Activated CD4-positive, alpha-beta T cell treated with anti-CD3 and anti-CD28 coated beads for 48 hours (primary cell): ENCODE measurements at regions not wholly inside any gene's neighbourhood (a gene's known extent, or its start where the extent isn't known, plus 50 kb on each side); places are given as distances from the start of the nearest gene placed in this dataset.
A peak's percentile ranks its signal among the peaks of the same experiment; 100 is the strongest.

Experiments
- DNase-seq: peaks from one replicate; pipeline ENCODE4 v3.0.0-alpha.2; 2020

DNA sequence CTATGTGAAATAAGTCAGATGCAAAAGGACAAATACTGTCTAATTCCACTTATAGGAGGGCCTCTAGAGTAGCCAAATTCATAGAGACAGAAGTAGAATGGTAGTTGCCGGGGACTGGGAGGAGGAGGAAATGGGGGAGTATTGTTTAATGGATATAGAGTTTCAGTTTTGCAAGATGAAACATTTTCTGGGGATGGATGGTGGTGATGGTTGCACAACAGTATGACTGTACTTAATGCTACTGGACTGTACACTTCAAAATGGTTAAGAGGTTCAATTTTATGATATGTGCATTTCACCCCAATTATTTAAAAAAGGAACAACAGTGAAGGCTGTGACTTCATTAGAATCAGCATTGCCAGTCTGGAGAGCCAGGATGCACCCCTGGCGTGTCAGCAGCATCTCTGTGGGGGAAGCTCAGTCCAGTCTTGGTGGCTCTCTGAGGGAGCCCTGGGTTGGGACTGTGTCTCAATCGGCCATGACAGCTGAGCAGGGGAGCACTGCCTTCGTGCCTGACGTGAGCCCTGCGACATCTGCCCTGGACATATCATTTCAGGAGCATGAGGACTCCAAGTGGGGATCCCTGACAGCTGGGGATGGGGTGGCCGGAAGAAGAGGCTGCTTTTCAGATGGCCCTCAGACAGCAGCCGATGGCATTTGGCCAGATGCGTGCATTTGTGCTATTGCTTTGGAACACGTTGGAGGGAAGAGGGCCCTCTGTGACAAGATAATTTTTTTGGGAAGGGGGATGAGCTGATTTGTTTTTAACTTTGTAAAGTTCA is 130.8 kb upstream of the STC2 start:
- no peak for DNase-seq

DNA sequence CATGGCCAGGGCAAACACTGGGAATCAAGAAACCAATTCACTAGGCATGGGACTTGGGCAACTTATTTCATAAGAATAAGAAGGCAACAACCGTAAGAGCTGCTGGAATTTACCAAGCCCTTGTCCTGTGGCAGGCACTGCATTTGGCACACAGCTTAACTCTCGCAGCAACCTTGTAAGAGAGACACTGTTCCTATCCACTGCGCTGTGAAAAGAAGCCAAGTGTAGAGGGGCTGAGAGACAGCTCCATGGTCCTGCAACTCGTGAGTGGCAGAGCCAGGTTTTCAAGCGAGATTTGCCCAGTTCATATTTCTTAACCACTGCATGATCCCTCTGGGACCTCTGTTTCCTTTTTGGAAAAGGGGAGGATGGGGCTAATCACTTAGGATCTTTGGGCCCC is 129.3 kb upstream of the STC2 start:
- DNase-seq, result no peak

DNA sequence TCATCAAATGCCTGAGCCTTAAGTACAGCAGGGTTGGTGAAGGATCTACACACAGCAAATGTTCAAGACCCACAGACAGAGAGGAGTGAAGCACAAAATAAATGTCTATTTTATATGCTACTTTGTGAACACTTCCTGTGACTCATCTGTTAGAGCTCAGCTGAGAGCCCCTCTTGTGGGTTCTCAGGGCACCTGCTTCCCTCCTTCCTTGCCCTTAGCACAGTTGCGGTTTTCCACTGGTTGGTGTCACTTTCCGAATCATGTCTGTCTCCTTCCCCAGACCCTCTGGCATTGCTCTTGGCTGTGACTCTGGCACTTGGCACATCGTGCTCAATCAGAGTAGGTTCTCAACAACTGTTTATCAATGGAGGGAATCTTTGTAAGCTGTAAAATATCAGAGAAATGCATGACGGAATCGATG is 128.5 kb upstream of the STC2 start:
- no peak for DNase-seq

DNA sequence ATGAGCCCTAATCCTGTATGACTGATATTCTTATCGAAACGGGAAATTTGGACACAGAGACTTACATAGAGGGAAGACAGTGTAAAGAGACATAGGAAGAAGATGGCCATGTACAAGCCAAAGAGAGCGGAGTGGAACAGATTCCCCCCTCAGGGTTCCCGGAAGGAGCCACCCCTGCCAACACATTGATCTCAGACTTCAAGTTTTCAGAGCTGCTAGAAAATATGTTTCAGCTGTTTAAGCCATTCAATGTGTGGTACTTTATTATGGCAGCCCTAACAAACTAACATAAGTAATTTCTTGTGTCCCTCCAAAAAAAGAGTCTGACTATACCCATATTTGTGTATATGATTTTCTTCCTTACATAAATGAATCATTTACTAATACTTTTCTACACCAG is 128.0 kb upstream of the STC2 start:
- DNase-seq, result no peak

DNA sequence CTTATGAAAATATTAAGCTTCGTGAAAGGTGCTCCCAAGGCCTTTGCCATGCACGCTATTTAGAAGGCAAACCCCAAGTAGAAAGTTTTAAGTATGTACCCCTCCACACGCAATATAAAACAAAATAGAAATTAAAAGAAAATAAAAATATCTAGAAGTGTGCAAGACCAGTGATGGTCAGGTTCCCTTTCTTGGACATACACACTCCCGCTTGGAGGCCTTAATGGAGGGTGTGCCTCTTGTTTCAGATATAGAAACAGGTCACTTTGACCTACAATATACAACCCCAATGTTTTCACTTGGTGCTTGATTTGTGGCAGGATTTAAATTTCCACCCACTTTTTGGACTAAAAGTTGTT is 127.4 kb upstream of the STC2 start:
- DNase-seq, result no peak

DNA sequence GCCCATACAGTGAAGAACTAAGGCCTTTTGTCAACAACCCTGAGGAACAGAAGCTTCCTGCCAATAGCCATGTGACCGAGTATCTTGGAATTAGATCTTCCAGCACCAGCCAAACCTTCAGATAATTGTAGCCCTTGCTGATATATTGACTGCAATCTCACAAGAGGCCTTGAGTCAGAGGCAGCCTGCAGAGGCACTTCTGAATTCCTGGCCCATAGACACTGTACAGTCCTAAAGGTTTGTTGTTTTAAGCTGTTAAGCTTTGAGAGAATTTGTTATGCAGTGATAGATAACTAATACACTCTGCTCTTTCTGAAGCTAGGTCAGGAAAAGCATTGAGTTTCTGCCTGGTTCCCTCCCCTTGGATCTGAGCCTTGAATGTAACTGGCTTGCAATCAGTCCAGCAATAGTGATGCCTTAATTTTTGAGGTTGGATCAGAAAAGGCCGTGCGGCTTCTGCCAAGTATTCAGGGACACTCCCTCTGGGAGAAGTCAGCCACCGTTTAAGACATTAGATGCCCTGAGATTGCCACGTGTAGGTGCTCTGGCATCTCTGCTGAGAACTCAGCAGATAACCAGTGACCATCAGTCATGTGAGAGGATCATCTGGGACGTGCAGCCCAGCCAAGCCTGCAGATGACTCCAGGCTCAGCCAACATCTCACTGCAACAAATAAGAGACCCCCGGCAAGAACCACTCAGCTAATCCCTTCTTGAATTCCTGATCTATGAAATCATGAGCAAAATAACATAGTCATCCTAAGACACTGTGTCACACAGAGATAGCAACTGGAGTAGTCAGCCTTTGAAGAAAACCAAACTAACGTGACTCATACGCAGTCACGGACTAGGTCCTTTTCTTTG is 126.8 kb upstream of the STC2 start:
- no peak for DNase-seq

DNA sequence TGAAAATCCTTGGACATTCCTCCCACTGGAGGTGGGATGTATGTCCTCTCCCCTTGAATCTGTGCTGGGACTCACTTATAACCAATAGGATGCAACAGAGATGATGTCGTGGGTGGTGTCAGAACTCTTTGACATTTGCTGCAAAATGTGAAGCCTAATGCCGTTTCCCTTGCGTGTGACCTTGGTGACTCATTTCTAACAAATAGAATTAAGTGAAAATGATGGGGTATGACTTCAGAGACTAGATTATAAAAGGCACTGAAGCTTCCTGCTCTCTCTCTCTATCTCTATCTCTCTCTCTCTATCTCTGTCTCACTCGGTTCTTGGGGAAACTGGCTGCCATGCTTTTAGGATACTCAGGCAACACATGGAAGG is 126.1 kb upstream of the STC2 start:
- DNase-seq, result no peak

DNA sequence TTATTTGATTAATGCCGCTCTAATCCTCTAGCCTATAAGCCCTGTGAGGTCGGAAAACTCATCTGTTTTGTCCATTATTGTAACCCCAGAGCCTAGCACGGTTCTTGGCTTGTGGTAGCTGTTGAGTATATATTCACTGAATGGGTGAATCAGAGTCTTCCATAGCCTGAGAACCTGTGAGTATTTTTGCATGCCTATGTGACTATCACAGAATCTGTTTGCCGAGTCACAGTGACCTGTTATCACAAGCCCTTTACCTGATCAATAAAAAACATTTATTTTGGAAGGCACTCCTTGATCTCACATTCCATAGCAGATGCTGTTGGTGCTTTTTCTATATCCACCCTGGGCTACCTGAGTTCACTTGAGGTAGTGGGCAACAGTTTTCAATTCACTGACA is 125.0 kb upstream of the STC2 start:
- no peak for DNase-seq

DNA sequence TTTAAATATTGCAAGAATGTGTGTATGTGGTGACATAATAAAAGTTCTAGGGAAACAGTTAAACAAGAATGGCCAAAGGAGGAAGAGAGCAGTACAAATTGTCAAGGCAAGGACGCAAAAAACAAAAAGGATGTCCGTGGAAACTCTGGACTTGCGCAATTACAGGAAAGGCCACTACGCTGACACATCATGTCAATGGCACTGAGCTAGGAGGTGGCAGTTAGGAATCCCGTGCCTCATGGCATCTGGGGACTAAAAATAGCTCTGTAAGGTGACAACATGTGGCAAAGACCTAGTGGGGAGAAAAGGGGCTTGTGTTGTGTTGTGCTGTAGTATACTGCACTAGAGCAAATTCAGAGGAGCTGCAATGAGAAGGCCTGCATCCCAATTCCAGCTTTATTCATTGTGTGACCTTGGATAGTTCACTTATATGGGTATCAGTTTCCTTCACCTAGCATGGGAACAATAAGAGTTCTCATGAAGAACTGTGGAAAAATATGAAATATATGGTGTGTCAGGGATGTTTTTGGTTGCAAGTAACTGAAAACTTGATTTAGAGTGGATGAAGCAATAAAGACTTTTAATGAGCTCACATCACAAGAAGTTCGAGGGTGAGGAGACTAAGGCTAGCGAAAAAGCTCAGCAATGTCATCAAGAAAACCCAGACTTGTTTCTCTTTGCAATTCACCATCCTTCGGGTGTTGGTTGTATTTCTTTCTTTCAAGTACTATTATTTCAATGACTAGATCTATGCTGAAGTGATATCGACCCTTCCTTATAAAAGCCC is 124.1 kb upstream of the STC2 start:
- no peak for DNase-seq

DNA sequence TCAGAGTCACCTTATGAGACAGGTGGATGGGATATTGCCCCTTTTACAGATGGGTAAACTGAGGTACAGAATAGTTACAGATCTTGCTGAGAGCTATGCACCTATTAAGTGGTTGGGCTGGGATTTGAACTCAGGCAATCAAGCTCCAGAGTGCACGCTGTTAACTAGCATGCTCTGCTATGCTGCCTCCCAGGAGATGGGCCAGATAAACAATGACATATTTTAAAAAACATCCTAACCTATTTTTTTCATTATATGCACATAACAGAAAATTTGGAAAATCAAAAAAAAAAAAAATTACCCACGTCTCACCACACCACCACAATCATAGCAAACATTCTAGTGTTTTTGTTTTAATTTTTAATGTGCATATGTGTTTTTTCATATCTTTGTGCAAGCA is 123.4 kb upstream of the STC2 start:
- no peak for DNase-seq

DNA sequence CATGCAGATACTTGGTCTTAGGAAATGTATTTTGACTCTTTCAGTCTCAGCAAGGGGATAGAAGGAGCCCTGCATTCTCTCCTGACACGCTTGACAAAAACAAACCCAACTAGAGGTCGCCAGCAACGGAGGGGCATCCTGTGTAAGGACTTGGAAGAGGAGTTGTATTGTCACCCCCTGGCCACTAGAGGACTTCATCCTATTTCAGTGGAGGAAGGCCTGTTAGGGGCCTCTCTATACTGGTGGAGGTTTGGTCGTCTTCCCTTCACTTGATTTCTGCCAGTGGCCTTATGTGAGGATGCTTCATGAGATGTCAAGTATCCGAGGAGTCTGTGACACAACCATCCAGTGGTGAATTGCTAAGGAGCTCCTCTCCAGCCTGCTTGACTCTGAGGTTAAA is 122.8 kb upstream of the STC2 start:
- DNase-seq, result peak; percentile 22

DNA sequence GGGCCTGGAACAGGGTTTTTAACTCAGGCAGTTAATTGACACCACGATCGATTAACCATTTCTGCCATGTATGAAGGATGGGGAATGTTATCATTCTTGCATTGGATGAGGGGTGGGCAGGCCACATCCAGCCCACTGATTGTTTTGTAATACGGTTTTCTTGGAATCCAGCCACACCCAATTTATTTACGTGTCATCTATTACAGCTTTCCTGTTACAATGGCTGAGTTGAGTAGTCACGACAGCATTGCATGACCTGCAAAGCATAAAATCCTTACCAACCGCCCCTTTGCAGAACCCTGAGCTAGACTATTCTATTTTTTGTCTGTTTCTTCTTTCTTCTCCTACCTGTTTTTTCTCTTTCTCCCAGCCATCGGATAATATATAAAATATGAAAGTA is 122.0 kb upstream of the STC2 start:
- DNase-seq, result no peak

DNA sequence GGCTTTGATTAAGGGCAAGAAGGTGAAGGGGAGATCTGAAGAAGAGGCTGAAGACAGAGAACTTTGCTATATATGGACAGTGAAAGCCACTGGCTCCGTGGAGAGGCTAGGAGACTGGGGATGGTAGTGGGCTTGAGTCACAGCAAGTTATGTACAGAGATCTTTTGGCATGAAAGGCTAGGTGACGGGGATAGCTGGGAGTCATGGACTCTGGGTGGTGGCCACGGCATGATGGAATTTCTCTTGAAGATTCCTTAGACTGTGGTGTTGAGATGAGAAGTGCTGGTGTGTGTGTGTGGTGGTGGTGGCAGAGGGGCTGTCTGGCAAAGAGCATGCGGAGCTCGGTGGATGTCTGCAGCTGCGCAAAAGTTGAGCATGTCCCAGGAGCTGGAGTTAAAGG is 120.6 kb upstream of the STC2 start:
- DNase-seq, result no peak

DNA sequence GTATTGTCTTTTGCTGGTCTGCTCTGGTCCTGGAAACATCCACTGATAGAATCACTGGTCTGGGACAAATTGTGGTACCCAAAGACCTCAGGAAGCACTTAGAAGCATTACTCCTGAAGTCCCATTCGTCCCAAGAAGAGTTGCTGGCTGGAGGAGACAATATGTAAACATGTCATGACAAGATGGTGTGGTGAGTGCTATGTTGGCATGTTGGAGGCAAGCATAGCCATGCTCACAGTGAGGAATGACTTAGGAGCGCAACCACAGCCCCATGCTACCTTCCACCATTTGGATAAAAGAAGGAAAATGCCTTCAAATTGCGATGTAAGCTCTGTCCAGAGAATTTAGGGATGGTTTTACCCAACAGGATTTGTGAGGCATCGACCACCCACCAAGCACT is 115.8 kb upstream of the STC2 start:
- DNase-seq, result no peak

DNA sequence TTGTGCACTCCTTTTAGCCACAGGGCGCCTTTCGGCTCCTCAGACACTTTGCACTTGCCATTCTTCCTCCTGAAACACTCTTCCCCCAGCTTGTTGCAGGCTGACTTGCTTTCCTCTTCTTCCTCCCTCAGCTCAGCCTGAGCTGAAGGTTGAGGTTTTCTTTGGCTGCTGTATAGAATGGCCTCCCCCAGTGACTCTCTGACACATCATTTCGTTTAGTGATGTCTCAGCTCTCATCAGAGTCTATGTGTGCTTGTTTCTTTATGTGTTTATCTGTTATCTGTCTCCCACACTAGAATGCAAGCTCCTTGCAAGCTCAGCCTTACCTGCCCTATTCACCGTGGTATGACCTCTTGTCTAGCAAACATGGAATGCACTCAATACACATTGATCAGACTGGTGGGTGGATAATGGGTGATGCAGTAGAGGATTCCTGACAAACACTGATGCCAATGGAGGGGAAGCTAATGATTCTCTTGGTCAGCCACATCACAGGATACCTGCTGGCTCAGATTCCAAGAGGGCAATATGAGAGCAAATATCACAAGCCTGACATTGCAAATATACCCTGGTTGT is 112.9 kb upstream of the STC2 start:
- DNase-seq, result no peak

DNA sequence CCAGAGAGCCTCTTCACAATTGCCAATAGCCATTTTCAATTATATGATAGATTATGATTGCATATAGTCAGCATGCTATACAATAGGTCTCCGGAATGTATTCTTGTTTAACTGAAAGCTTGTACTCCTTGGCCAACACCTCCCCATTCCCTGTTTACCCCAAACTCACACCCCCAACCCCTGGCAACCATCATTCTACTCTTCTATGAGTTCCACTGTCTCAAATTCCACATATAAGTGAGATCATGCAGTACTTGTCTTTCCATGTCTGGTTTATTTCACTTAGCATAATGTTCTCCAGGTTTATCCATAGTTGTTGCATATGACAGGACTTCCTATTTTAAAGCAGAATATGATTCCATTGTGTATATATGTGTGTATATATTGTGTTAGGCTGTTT is 110.7 kb upstream of the STC2 start:
- DNase-seq, result no peak

DNA sequence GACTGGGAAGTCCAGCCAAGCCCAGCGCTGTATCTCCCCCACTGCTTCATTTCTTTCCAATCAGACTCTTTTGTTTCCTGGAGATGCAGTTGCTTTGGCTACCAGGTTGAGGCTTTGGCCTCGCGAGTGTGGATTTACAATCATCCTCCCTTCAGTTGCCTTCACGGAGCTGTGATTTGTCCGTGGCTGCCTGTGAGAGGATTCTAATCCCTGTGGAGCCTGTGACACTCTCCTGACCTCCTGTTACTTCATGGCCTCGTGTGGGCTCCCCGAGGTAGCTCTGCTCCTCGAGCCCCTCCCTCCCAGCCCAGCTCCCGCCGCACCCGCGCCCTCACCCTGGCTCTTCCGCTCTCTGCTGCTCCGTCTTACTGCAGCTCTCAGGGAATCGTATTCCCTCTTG is 107.2 kb upstream of the STC2 start:
- DNase-seq, result no peak

DNA sequence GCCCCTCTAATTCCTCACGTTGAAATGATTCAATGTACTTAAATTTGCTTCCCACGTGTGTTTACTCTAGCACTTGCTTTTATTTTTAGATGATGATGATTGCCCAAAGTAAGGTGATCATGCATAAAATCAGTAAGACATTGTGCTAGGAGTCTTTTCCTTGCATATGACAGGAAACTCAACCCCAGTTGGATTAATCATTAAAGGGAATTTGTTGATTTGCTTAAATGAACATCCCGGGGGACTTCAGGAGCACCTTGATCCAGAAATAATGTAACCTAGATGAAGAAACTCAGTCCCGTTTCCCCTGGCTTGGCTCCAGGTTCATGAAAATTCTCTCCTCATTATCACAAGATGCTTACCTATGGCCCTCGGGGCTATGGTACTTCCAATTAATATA is 106.1 kb upstream of the STC2 start:
- DNase-seq, result no peak

DNA sequence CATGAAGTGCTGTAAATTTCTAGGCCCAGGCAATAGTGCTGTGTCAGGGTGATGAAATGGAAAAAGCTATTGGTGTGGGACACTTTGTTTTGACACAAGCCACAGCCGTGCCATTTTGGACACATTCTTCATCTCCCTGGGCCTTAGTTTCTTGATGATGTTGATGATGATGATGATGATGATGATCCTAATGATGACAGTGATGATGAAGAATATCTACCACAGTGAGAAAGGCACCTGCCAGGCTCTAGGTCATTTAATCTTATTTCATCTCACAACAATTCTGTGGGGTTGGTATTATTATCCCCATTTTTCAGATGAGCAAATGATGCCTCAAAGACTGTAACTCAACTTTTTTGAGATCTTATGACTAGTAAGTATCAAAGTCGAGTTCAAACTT is 102.2 kb upstream of the STC2 start:
- DNase-seq, result no peak

DNA sequence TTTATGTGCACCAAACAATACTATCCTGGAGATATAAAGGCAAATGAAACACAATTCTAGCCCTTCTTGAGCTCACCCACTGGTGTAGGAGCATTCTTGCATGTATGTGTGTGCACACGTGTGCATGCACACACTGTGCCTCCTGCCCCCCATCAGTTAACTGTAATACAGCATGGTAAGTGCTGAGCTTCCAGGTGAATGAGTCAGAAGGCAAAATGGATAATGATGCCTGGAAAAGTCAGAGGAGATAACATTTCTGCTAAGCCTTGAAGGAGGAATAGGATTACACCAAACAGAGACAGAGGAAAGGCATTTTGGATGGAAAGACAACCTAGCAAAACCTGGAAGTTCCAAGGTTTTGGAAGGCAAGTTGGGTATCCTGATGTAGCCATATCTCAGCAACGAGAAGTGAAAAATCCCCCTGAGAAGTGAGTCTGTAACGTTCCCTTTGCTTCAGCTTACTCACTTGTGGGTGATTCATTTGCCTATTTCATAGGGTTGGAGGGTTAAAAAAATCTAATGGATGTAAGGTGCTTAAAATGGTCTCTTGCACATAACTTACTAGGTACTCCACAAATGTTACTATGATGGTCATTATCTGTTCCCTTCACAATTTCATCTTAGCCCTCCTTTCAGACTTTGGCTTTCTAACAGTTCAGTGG is 101.4 kb upstream of the STC2 start:
- DNase-seq, result no peak

DNA sequence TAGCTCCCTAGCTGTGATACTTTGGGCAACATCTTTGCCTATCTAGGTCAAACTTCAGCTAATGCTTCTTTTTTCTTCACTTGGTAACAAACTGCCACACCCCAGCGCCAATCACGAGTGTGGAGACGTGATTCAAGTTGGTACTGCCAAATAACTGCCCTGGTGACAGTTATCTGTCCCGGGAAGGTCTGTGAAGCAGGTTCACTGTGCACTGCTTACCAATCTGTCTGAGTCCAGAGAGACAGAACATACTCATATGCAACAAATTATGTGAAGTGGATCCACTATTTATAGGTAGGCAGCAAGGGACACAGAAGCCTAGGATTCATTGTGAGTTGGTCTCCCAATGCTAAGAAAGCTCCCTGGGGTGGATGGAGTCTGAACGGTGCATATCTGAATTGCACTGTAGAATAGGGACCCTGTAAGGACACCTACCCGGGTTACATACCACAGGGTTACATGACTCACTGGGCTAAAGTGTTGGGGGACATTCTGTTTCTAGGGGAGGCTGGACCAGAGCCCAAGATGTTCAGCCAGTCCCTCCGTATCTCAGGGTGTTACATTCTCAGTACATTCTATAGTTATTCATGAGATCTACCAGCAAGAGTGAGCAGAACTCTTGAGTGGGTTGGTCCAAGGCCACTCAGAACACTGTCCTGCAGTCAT is 95.4 kb upstream of the STC2 start:
- DNase-seq, result no peak

DNA sequence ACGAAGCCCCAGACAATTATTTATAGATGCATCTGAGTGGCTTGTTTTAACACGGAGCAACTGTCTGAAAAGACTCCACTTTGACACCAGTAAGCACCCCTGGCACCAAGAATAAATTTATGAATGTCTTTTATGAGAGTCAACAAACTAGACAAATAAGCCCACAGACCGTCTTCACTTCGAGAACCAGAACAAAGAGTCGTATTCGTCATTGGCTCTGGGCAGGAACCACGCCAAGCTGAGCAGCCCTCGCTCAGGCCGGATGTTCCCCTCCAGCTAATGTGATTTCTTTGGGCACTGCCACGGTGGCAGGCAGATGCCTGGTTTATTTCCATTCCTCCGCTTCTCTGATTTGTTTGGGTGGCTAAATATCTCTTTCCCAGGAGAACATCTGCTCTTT is 91.9 kb upstream of the STC2 start:
- no peak for DNase-seq
